Liver (tissue), 8 donors: ENCODE measurements at regions not wholly inside any gene's neighbourhood (a gene's known extent, or its start where the extent isn't known, plus 50 kb on each side); places are given as distances from the start of the nearest gene placed in this dataset.

Experiments
- DNase-seq: peaks from one replicate; pipeline ENCODE4 v3.0.0-alpha.2; 2017; ENCODE audit warnings: low spot score
- H3K27ac ChIP-seq, 2 donors: one replicate each; pipeline ENCODE4 v1.7.0; 2013; ENCODE audit warnings: inconsistent platforms in 2 of 2, low read length in 2 of 2, control low read depth in 1 of 2, low read depth in 1 of 2, mild to moderate bottlenecking in 1 of 2
- H3K27me3 ChIP-seq, 4 donors: one replicate each; pipeline versions ENCODE4 v1.6.1 to v1.7.0; 2013; ENCODE audit warnings: low read length in 3 of 4, inconsistent platforms in 1 of 4, mild to moderate bottlenecking in 1 of 4, moderate library complexity in 1 of 4; ENCODE audit not compliant: control insufficient read depth in 4 of 4, insufficient read depth in 4 of 4
- H3K36me3 ChIP-seq, 4 donors: one replicate each; pipeline versions ENCODE4 v1.6.1 to v1.7.0; 2013; ENCODE audit warnings: low read length in 3 of 4, mild to moderate bottlenecking in 3 of 4, low read depth in 1 of 4, moderate library complexity in 1 of 4; ENCODE audit not compliant: control insufficient read depth in 4 of 4, insufficient read depth in 3 of 4
- H3K4me1 ChIP-seq, 4 donors: one replicate each; pipeline versions ENCODE4 v1.6.1 to v1.7.0; 2013; ENCODE audit warnings: low read length in 3 of 4, mild to moderate bottlenecking in 3 of 4, moderate library complexity in 1 of 4; ENCODE audit not compliant: control insufficient read depth in 4 of 4, insufficient read depth in 4 of 4
- H3K4me3 ChIP-seq, 3 donors: one replicate each; pipeline versions ENCODE4 v1.6.1 to v1.7.0; 2013; ENCODE audit warnings: low read length in 3 of 3, control low read depth in 1 of 3, low read depth in 1 of 3, mild to moderate bottlenecking in 1 of 3
- H3K9ac ChIP-seq, 2 donors: one replicate each; pipeline ENCODE4 v1.7.0; 2013; ENCODE audit warnings: low read length in 2 of 2, mild to moderate bottlenecking in 2 of 2, moderate library complexity in 2 of 2, control low read depth in 1 of 2, low read depth in 1 of 2
- H3K9me3 ChIP-seq, 4 donors: one replicate each; pipeline versions ENCODE4 v1.6.1 to v1.7.0; 2013; ENCODE audit warnings: low read length in 3 of 4; ENCODE audit not compliant: control insufficient read depth in 4 of 4
- EGR1 ChIP-seq, 2 donors: IDR thresholded peaks; 2 replicates each; pipeline ENCODE4 v1.6.1; 2016 to 2018; ENCODE audit warnings: antibody characterized with exemption in 2 of 2, low read depth in 2 of 2
- FOXA1 ChIP-seq: IDR thresholded peaks from 2 replicates; pipeline ENCODE4 v1.6.1; 2016; ENCODE audit warnings: antibody characterized with exemption
- FOXA2 ChIP-seq: IDR thresholded peaks from 2 replicates; pipeline ENCODE4 v1.6.1; 2016; ENCODE audit warnings: antibody characterized with exemption
- GABPA ChIP-seq, 2 donors: IDR thresholded peaks in 1 of 2; conservative IDR thresholded peaks in 1 of 2; 2 replicates each; pipeline ENCODE4 v1.6.1; 2016; ENCODE audit warnings: antibody characterized with exemption in 2 of 2, mild to moderate bottlenecking in 1 of 2, moderate library complexity in 1 of 2
- HNF4A ChIP-seq, 2 donors: conservative IDR thresholded peaks; 2 replicates each; pipeline ENCODE4 v1.6.1; 2016; ENCODE audit warnings: antibody characterized with exemption in 2 of 2, mild to moderate bottlenecking in 2 of 2
- HNF4G ChIP-seq: IDR thresholded peaks from 2 replicates; pipeline ENCODE4 v1.6.1; 2016; ENCODE audit warnings: antibody characterized with exemption
- JUND ChIP-seq, 2 donors: IDR thresholded peaks; 2 replicates each; pipeline ENCODE4 v1.6.1; 2016; ENCODE audit warnings: antibody characterized with exemption in 2 of 2
- MAX ChIP-seq: IDR thresholded peaks from 2 replicates; pipeline ENCODE4 v1.6.1; 2016; ENCODE audit warnings: antibody characterized with exemption
- NR2F2 ChIP-seq: IDR thresholded peaks from 2 replicates; pipeline ENCODE4 v1.6.1; 2016; ENCODE audit warnings: antibody characterized with exemption
- RAD21 ChIP-seq, 2 donors: IDR thresholded peaks; 2 replicates each; pipeline ENCODE4 v1.6.1; 2016; ENCODE audit warnings: antibody characterized with exemption in 2 of 2, mild to moderate bottlenecking in 2 of 2
- REST ChIP-seq: IDR thresholded peaks from 2 replicates; pipeline ENCODE4 v1.6.1; 2016; ENCODE audit warnings: antibody characterized with exemption, mild to moderate bottlenecking
- RXRA ChIP-seq, 2 donors: IDR thresholded peaks; 2 replicates each; pipeline ENCODE4 v1.6.1; 2017 to 2018; ENCODE audit warnings: antibody characterized with exemption in 2 of 2, mild to moderate bottlenecking in 1 of 2
- SP1 ChIP-seq: IDR thresholded peaks from 2 replicates; pipeline ENCODE4 v1.6.1; 2018; ENCODE audit warnings: antibody characterized with exemption, mild to moderate bottlenecking
- TAF1 ChIP-seq: conservative IDR thresholded peaks from 2 replicates; pipeline ENCODE4 v1.6.1; 2016; ENCODE audit warnings: antibody characterized with exemption, mild to moderate bottlenecking
- YY1 ChIP-seq: IDR thresholded peaks from 2 replicates; pipeline ENCODE4 v1.6.1; 2016; ENCODE audit warnings: antibody characterized with exemption, mild to moderate bottlenecking
- ZBTB33 ChIP-seq: IDR thresholded peaks from 2 replicates; pipeline ENCODE4 v1.6.1; 2016; ENCODE audit warnings: antibody characterized with exemption
- WGBS: extraction: QIAGEN DNeasy Blood & Tissue Kit; methylation state at CpG from one replicate; pipeline ENCODE4 v1.1.7; 2013; 5-methylcytosine and 5-hydroxymethylcytosine counted together
- TF ChIP-seq, protein P1 (sequence below): IDR thresholded peaks from 2 replicates; pipeline ENCODE4 v1.6.1; 2016; ENCODE audit warnings: antibody characterized with exemption
- TF ChIP-seq, protein P2 (sequence below): fragments of 150-350 bp; IDR thresholded peaks from 2 replicates; pipeline ENCODE4 v1.5.1; 2017; ENCODE audit warnings: improper control_type of control experiment, low read depth, low read length; ENCODE audit not compliant: missing input control
- donor health status: healthy.
- donor health status: healthy.
- donor health status: healthy.
- donor health status: healthy.
- donor health status: healthy.

DNA sequence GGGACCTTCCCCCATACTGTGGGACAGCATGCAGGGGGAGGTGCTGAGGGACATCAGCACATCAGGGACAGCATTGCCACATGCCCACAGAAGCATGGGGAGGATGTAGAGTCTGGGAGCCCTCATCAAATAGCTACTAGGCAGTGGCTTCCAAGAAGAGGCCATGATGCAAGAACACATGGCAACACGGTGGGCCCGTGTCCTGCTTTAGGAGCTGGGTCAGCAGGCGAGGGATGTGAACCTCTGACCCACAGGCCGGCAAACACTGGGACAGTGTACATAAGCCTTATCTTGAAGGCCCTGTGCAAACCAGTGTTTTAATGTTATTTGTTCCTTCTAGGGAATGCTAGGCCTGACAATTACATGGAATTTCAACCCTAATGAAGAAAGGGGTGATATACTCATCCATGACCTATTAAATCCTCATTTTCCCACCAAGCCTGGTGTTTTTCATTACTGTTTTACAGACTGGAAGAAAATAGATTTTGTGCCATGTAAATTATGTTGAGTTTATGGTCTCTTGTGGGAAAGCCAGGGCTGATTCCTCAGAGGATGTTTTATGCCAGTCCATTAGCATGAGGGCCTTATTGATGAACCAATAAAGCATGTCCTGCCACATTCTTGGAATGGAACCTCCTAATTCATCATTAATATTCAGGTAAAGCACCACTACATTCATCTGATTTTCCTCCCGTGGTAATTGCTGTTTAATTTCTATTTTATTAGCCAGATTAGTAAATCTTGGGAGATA is 61.7 kb upstream of the SLC25A26 start:
- TF ChIP-seq REST (no peak), JUND (IDR thresholded peaks at IDR 0.05) (no peak), HNF4A (conservative IDR thresholded peaks at IDR 0.05) (no peak), FOXA2 (no peak), ZBTB33 (no peak), SP1 (no peak), YY1 (no peak), RAD21 (IDR thresholded peaks at IDR 0.05) (no peak), GABPA (IDR thresholded peaks at IDR 0.05 in 1 of 2, conservative IDR thresholded peaks at IDR 0.05 in 1 of 2) (no peak), HNF4G (no peak), FOXA1 (no peak), EGR1 (IDR thresholded peaks at IDR 0.05; ENCODE audit: low read depth in 2 of 2) (no peak), TAF1 (no peak), NR2F2 (no peak), RXRA (IDR thresholded peaks at IDR 0.05) (no peak), MAX (no peak)
- TF ChIP-seq, protein P1, sequence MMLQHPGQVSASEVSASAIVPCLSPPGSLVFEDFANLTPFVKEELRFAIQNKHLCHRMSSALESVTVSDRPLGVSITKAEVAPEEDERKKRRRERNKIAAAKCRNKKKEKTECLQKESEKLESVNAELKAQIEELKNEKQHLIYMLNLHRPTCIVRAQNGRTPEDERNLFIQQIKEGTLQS: no peak
- TF ChIP-seq, protein P2, sequence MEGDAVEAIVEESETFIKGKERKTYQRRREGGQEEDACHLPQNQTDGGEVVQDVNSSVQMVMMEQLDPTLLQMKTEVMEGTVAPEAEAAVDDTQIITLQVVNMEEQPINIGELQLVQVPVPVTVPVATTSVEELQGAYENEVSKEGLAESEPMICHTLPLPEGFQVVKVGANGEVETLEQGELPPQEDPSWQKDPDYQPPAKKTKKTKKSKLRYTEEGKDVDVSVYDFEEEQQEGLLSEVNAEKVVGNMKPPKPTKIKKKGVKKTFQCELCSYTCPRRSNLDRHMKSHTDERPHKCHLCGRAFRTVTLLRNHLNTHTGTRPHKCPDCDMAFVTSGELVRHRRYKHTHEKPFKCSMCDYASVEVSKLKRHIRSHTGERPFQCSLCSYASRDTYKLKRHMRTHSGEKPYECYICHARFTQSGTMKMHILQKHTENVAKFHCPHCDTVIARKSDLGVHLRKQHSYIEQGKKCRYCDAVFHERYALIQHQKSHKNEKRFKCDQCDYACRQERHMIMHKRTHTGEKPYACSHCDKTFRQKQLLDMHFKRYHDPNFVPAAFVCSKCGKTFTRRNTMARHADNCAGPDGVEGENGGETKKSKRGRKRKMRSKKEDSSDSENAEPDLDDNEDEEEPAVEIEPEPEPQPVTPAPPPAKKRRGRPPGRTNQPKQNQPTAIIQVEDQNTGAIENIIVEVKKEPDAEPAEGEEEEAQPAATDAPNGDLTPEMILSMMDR: no peak
- Histone ChIP-seq H3K27ac (no peak overlapping the region), H3K36me3 (no peaks in the 10 kb centered on the region), H3K4me3 (no peak overlapping the region), H3K9ac (no peak overlapping the region), H3K4me1 (no peaks in the 10 kb centered on the region), H3K9me3 (no peaks in the 10 kb centered on the region), H3K27me3 (no peaks in the 10 kb centered on the region)
- peak; percentile 43 for DNase-seq
- WGBS: 57% methylated on average over 5 of the region's 5 CpGs
